ENCODE measurements at regions not wholly inside any gene's neighbourhood (a gene's known extent, or its start where the extent isn't known, plus 50 kb on each side); places are given as distances from the start of the nearest gene placed in this dataset.

DNA sequence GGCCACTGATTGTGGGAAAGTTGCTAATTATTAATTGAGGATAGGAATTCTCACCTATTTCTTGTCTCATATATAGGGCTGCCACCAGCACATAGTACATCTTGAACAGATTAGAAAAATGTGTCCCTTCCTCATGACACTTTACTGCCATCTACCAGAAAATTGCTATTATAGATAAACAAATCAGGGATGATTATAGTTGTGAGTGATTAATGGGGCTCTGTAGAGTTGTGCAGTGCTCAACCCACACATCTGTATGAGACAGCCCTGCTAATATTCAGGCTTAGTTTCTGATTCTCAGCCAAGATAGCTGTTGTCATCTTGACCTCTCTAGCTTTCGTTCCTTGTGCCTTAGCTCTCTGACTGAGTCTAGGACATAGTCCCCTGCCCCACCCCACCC, 373.3 kb downstream of the TLE4 start:
- DNase-seq (ENCODE audit: low spot score): no peak

DNA sequence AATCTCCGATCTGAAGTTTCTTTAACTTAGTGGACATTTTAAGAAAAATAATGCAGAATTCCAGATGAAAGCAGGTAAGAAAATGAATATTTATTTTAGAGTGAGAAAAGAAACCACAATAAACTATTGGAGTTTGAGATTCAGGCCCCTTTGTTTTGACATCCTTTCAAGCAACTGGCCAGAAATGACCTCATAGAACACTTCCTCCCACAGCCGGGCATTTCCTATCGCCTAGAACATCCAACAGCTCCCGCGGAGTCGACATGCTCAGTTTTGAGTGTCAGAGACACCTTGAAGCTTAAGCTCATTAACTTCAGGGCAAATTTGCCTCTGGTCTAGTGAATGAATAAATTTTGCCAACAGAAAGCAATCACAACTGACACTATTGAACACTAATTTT, 369.2 kb downstream of the TLE4 start:
- no peak for DNase-seq (ENCODE audit: low spot score)

DNA sequence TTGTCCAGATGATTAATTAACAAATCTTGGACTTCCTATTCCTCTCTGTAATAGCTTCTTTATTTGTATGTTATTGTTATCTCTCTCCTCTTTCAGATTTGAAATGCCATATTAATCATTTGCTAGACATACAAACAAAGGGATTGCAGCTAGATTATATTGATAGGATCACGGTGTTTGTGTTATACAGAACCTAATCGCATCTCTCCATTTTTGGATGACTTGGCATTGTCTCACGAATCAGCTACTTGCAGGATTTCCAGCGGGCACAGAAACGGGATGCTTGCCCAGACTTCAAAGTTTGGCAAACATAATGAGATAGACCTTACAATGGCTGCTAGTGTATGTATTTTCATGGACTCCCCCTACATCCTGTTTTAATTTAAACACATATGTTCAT, 368.1 kb downstream of the TLE4 start:
- DNase-seq (ENCODE audit: low spot score): no peak

DNA sequence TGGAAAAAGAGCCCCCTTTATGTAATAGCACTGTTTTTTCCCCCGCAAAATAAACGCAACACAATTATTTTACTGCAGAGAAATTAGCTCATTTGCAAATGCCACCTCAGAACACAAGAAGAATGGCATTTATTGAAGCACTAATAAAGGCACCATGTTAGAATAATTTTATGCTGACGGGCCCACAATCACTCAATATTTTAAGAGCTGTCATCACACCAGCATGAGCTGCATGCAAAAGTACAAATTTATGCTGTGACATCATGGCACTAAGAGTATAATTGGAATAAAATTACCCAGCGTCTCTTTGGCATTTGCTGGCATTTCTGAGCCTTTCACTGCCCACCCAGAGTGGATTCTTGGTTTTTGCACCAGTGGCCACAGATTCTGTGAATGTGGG, 364.6 kb downstream of the TLE4 start:
- no peak for DNase-seq (ENCODE audit: low spot score)

DNA sequence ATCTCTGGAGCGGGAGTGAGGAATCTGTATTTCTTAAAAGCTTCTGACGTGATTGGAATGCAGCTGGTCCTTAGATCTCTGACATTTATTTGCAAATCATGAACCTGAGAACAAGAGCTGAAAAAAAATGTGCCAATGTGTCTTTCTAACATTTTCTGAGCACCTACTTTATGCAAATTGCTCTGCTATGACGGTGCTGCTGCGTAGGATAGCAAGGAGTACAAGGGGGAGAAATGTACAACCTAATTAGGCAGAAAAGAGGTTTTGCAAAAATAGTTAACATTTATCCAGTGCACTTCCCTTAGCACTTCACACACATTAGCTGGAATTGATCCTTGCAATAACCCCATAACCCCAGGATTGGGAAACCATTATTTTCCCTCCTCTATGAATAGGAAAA, 357.5 kb downstream of the TLE4 start:
- no peak for DNase-seq (ENCODE audit: low spot score)

DNA sequence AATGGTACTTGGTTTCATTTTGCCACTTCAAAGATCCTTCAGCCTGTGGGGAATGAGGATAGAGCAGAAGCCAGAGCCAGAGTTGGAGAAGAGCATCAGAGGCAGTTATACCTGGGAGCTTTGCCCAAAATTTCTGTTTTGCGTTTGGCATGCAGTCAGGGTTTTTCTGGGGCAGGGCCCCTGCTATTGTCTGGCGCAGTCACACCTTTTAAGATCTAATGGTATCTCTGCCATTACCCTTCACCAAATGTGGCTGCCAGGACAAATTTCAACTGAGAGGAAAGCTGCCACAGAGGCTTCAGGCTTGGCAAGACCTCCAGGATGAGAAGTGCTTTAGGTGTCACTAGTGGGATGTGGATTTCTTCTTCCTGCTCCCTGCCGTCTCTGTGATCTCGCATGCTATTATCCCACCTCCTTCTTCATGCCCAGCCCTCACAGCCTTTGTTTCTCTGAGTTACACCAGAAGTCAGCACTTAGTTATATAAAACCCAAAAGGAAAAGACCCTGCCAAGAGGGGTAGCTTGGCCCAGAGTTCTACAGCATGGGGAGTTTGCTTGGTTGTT, 357.0 kb downstream of the TLE4 start:
- no peak for DNase-seq (ENCODE audit: low spot score)

DNA sequence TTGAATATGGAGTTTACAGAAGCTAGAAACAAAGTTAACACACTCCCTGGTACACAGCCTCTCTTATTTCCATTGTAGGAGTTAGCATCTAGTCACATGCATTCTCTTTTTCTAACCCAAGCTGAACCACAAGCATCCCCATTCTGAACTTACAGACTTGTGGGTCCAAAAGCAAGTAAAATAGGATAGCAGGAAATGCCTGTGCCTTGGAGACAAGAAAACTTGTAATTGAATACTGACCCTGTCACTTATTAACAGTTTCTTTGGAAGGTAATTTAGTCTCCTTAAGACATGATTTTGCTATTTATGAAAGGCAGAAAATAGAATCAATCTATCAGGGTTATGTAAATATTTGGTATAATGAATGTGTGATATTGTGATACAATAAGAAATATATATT, 353.6 kb downstream of the TLE4 start:
- DNase-seq (ENCODE audit: low spot score): no peak

DNA sequence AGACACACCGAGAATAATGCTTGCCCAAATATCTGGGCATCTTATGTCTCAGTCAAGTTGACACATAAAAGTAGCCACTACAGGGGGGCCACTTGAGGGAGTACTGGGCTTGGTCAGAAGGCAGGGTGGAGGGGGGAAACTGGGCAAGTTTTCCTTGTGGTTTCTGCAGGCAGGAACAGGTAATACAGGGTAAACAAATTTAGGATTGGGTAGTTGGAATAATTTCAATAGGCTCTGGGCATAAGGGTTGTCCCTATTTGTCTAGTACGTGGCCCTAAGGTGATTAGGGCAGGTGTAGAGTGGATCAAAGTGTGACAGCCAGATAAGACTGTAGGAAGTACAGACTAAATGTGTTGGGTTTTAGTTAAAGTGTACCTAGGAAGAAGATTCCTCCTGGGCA, 353.1 kb downstream of the TLE4 start:
- DNase-seq (ENCODE audit: low spot score): no peak

DNA sequence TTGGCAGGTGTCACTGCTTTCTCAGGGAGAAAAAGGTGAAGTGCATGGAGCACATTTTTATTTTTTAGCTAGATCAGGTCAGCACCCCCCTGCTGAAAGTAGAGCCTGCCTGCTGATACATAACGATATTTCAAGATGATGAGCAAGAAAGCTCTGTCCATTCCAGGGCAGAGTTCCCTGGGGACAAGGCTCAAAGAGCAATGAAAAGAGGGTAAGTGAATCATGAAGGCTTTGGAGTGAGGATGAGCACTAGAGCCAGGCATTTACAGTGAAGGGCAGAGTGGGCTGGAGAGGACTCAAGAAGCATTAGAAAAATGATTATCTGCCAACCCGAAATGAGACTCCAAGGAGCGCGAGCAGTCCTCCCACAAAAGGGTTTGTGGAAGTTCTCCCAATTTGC, 345.7 kb downstream of the TLE4 start:
- no peak for DNase-seq (ENCODE audit: low spot score)

DNA sequence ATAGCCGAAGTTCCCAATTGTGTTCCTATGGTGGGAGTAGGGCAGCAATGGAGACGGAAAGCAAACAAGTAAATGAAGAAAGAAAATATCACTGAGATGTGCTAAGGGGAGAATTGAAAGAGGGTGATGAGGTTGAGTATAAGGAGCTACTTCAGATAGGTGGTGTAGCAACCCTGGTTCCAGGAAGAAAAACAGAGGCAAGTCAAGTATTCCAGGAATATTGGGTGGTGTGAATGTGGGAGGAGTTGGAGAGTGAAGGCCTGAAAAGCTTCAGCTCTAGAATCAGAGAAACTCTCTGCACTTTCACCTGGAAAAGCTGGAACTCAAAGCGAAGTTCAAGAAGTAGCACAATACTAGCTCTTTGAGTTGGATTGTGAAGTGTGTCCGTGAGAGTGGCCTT, 342.1 kb downstream of the TLE4 start:
- no peak for DNase-seq (ENCODE audit: low spot score)

DNA sequence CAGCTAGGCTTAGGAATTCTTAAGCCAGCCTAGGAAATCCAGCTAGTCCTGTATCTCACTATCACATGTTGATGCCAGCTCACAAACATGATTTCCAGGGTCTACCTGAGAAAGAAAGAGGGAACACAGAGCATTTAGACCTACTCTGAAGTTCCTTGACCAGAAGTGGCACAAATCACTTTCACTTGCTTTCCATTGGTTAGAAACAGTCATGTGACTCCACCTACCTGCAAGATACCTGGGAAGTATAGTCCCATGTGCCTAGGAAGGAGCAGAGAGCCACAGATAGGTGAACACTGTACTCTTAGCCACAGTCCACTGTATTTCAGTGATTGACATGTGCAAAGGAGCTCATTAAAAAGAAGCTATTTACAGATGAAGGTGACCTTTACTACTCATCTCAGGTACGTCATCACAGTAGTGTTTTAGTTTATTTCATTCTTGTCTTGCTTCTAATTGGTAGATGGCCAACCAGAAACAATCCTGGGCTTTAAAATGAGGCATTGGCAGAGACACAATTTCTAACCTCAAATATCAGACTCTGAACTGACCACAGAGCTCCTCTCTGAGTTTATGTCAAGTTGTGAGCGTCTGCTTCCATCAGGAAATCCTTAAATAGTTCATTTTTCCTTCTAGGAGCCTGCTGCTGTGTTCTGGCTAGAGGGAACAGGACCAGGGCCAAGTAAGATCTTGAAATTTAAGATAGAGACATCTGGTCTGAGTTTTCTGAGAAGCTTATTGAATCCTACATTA, 340.7 kb downstream of the TLE4 start:
- no peak for DNase-seq (ENCODE audit: low spot score)

DNA sequence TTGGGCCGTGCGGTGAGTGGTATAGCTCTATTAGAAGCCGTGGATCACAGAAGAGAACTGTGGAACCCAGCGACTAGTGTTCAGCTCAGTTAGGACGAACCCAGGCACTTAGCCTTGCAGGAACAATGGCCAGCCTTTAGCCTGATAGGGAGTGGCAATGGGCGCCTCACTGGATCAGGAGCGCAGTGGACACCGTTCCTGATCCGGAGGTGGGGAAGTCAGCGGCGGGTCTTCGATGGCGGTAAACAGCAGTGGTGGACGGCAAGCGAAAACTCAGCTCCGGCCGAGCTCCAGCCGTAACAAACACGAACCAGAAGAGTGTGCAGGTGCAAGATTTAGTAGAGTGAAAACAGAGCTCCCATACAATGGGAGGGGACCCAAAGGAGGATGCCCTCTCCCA, 340.0 kb downstream of the TLE4 start:
- DNase-seq (ENCODE audit: low spot score): no peak

DNA sequence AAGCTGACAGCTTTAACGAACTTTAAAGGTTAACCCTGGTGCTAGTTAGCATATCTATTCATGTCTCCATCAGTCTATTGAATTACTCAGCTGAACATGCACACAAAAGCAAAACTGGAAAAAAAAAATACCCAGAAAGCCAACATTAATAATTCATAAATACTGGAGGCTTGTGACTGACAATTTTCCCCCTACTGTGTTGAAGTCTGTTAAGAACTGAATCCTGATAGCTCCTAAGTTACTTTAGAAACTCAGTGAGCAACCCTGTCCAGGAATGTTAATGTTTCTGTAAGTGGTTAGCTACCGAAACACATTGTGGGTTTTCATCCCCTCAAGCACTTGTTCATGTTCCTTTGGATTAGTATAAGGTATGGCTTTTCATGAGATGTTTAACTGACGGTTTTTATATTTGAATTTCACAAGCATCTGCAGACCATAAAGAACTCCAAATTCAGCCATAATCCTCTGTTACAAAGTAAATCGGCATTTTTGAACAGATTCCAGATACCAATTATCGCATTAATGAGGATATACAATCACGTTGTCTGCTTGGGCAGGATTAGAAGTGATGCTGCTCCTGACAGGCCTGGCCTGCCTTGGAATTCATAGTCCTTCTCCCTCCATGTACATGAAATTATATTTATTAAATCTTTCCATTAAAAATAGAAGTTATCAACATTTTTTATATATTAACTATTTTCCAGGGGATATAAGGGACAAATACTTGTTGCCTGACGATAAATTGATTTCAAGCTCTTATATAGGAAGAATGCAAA, 331.2 kb downstream of the TLE4 start:
- DNase-seq (ENCODE audit: low spot score): no peak

DNA sequence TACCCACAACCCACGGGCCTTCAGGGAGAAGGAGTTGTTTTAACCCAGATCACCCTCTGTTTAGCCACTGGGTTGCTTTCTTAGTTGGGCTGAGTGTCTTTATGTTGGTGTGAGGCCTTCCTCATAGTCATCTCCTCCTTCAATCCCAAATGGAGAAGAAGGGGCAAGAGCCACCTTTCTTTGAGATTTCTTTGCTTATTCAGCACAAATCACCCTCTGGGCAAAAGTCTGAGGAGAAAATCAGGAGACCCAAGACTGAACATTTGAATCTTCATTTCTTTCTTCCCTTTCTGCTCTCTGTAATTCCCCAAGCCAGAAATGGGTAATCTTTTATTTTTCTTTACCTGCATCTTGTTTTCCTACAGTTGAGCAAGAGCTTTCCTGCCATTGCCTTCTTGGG, 329.0 kb downstream of the TLE4 start:
- DNase-seq (ENCODE audit: low spot score): no peak

DNA sequence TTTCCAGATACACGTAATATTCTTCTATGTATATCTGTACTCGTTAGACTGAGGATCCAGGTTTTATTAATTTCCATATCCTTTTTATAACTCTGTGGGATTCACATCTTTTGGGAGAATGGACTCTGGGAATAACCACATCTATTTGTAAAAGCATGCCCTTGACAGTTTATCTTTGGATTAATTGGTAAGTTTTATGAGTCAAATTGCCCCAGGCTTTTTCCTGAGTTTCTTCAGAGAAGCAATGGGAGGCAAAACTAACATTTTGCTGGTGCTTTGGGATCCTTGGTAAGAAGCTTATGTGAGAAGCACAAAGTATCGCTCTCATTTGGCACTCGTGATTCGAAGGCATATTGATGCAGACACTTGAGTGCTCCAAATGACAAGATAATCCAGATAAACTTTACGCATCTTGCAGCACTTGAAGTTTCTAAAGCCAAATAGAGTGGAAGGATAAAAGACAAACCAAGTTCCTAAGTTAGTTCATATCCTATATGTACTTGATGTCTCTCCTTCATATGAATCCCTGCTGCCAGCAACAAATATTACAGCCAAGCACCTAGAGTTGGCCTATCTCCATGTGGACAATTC, 324.7 kb downstream of the TLE4 start:
- DNase-seq (ENCODE audit: low spot score): no peak

DNA sequence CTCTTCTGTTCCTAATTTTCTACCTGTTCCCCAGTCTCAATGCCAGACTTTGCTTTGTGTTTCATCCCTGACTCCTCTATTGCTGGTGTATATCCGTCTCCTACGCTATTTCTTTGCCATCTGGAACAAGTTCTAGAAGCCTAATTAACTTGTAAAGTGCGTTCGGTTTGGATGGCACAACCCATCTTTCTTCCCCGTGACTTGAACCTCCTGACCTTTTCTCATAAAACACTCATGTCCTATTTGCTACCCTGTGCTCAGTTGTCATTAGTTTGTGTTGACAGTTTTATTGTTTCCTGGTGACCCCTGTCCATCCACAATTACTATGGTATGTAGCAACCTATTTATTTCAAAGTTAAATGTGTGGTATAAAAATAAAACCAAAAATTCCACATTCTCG, 323.5 kb downstream of the TLE4 start:
- no peak for DNase-seq (ENCODE audit: low spot score)

DNA sequence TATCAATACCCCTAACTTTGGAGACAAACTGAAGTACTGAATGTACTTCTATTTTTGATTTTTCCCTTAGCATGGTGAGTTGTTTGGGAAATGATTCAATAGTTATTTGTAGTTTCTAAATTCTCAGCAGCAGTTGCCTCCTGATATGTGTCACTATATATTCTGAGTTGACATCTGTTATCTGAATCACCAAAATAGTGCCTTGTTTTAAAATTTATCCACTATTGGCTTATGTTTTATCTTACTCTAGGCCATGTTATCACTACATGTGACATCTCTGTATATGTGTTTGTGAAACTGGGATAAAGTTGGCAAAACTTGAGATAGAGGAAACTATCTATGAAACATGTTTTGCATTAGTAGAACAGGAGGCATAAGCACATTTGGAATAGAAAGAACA, 317.6 kb downstream of the TLE4 start:
- DNase-seq (ENCODE audit: low spot score): no peak

DNA sequence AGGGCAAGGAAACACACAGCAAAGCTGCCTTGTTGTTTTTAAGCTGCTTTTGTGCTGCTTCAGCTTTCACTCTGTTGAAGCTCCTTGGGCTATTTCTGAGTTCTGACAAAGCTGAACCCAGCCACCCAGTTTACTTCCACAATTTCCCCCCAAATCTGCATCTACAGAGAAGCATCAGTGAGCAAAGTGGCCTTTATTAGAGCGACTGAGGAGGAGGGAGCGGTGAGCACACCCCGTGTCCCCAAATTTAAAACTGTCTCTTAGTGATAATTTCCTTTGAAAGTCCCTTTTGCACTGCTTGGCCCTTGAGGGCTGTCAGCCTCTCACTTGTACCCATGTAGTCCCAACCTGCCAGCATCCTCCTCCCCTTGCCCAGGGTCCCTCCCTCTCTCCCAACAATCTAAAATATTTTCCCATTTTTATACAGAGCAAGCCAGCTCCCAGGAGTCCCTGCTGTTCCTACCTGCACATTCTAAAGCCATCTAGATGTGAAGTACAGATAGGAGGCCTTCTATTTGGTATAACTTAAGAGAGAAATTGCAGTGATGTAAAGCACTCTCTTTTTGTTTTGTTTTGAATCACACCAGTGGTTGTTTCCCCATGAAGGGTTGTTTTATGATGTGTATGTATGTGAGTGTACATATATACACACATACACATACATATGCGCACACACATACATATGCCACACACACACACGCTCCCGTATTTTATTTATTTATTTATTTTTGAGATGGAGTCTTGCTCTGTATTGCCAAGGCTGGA, 313.5 kb downstream of the TLE4 start:
- no peak for DNase-seq (ENCODE audit: low spot score)

DNA sequence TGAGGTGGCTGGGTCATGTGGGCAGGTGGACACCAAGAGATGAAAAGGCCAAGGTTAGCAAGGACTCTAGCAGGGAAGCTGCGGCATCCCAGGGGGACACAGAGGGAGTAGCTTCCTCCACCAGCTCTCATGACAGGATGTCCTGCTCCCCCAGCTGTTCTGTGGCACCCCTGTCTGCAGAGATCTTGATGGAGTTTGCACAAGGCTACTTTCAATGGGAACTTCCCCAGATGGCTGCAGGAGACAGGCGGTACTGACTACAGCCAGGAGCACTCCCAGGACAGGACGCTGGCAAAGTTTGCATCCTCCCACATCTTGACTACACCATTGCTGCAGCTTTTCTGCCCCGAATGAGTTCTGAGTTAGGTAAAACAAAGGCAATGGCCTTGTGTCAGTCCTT, 312.8 kb downstream of the TLE4 start:
- DNase-seq (ENCODE audit: low spot score): no peak

DNA sequence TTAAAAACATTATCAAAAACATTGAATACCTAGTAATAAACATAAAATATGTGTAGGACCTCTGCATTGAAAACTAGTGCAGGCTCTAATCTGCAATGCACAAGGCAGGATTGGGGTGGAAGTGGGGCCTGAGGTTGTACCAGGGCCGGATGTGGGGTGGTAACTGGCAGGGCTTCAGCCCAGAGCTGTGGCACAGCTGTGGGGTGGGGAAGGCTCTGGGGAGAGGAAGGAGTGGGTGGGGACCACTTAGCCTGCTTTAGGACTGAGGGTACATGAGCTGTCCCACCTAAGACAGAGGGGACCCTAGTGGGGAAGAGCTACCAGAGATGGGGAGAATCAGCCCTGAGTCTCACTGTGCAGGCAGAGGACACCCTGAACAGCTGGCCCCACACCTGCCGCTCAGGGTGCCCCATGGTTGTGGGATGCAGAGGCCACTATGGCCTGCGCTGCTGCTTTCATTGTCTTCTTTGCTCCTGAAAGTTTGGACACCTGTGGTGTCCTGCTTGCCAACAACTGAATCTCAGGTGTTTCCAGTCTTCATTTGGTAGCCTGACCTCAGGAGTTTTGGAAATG, 311.4 kb downstream of the TLE4 start:
- no peak for DNase-seq (ENCODE audit: low spot score)

DNA sequence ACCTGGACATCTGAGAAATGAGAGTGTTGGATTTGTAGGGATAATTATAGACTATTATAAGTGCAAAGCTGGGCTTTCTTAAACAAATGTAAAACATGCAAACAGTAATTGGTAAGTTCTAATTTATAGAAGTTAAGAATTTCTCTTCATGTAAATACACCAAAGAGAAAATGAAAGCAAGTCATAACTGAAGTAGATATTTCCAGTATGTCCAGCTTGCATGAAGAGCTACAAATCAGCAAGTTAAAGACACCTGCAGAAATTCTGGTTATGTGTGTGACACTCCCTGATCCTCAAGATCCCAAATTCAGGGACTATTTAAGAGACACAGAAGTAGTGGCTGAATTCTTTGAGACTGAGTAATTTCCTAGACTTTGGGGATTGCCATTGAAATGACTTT, 308.9 kb downstream of the TLE4 start:
- DNase-seq (ENCODE audit: low spot score): no peak

Data from hematopoietic multipotent progenitor cell treated with erythropoietin and hydrocortisone succinate and interleukin-3 and kit ligand, for 15 days (in vitro differentiated cells).